ENCODE measurements at regions not wholly inside any gene's neighbourhood (a gene's known extent, or its start where the extent isn't known, plus 50 kb on each side); places are given as distances from the start of the nearest gene placed in this dataset.

DNA sequence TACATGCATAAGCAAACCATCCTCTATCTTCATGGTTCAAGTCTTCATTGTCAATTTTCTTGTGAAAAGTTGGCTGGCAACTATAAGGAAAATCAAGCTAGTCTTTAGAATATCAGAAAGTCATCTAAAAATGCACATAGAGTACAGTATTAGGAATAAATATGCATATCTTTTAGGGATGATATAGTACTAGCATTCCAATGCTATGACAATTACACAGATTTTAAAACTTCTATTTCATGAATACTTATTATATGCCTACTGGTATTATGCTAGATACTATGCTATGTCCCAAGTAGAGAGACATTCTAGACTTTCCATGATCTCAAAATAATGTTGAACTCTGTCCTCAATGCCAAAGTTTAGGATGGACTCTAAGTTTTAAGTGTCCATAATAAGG lies 81.3 kb upstream of the NAALADL2 start:
- Histone ChIP-seq H3K4me3 (ENCODE audit: insufficient read depth, low read depth, low read length) (no peak overlapping the region), H3K36me3 (ENCODE audit: control insufficient read depth, insufficient read depth, low read length) (no peaks in the 10 kb centered on the region), H3K27ac (ENCODE audit: insufficient read depth, low read depth, low read length, poor library complexity, severe bottlenecking) (no peak overlapping the region), H3K9me3 (ENCODE audit: control insufficient read depth, low read length) (no peaks in the 10 kb centered on the region), H3K27me3 (ENCODE audit: control insufficient read depth, insufficient read depth, low read length, poor library complexity, severe bottlenecking) (no peaks in the 10 kb centered on the region), H3K4me1 (ENCODE audit: control insufficient read depth, insufficient read depth, low read length) (no peaks in the 10 kb centered on the region)

DNA sequence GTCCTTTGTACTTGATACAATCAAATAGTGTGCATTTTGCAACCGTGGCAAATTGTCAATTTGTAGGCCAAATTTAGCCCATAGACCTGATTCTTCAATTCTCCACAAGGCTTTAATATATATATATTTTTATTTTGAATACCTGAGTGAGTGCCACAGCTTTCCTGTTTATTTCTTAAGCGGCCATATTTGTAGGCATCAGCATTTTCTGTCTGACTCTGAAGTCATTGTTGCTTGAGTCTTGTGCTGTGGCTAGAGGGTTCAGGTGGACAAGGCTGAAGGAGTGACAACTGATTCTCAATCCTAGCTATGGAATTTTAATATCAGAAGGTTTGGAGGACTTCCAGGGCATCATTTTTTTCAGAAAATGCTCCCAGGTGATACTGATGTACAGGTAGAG lies 75.6 kb upstream of the NAALADL2 start:
- Histone ChIP-seq H3K9me3 (ENCODE audit: control insufficient read depth, low read length) (no peaks in the 10 kb centered on the region), H3K4me3 (ENCODE audit: insufficient read depth, low read depth, low read length) (no peak overlapping the region), H3K27ac (ENCODE audit: insufficient read depth, low read depth, low read length, poor library complexity, severe bottlenecking) (no peak overlapping the region), H3K36me3 (ENCODE audit: control insufficient read depth, insufficient read depth, low read length) (no peaks in the 10 kb centered on the region), H3K4me1 (ENCODE audit: control insufficient read depth, insufficient read depth, low read length) (no peaks in the 10 kb centered on the region), H3K27me3 (ENCODE audit: control insufficient read depth, insufficient read depth, low read length, poor library complexity, severe bottlenecking) (no peaks in the 10 kb centered on the region)
- 88 to 93% methylated on average over 2 of the region's 2 CpGs for WGBS, 2 experiments

DNA sequence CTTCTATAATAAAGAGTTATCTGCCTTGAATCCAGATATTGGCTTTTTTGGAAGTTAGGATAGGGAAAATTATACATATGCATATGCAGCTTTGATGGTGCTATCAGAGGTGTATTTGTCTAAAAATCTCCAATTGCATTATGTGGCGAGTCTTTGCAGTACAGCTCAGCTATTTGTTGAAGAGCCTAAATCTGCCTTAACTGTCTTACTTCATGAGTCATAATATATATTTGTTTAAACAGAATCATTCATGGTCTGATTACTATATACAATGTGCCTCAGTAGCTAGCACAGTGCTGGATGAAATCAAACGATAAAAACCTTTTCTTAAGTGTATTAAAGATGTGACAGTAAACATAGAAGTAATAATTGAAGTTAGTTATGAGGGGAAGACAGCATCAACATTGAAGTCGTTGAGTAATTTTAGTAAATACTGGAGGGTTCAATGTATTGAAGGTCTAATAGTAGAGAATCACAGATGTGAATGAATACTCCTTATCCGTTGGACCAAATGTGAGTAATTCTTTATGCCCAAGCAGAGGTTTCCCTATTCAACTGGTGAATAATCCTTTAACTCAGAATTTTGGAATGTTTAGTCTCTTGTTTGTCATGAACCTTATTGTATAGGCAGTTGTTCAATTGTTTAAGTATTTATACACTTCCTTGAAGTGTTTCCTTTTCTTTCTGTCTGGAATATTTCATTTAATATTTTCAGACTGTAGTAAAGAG lies 74.8 kb upstream of the NAALADL2 start:
- H3K4me1 ChIP-seq (ENCODE audit: control insufficient read depth, insufficient read depth, low read length), result no peaks in the 10 kb centered on the region
- H3K27me3 ChIP-seq (ENCODE audit: control insufficient read depth, insufficient read depth, low read length, poor library complexity, severe bottlenecking), result no peaks in the 10 kb centered on the region
- H3K36me3 ChIP-seq (ENCODE audit: control insufficient read depth, insufficient read depth, low read length), result no peaks in the 10 kb centered on the region
- no peak overlapping the region for H3K27ac ChIP-seq (ENCODE audit: insufficient read depth, low read depth, low read length, poor library complexity, severe bottlenecking)
- 91 to 95% methylated on average over 4 of the region's 4 CpGs for WGBS, 2 experiments
- H3K9me3 ChIP-seq (ENCODE audit: control insufficient read depth, low read length), result no peaks in the 10 kb centered on the region
- no peak overlapping the region for H3K4me3 ChIP-seq (ENCODE audit: insufficient read depth, low read depth, low read length)

DNA sequence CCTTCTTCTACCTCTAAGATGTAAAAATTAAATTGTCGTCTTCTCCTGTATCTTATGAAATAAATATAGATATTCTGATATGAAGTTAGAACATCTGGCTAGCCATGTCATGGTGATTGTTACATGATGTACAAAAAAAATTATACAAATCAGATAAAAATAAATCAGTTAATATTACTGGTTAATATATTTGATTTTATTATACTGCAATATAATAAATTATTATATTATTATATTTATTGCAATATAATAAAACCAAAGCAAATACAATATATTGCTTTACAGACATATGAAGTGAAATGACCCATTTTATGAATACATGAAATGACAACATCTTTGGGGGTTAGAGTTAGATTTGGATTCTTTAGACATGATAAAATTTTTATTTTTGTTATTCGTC lies 72.3 kb upstream of the NAALADL2 start:
- WGBS, 2 experiments, result 100% methylated on average over 1 of the region's 2 CpGs
- Histone ChIP-seq H3K9me3 (ENCODE audit: control insufficient read depth, low read length) (no peaks in the 10 kb centered on the region), H3K36me3 (ENCODE audit: control insufficient read depth, insufficient read depth, low read length) (no peaks in the 10 kb centered on the region), H3K27ac (ENCODE audit: insufficient read depth, low read depth, low read length, poor library complexity, severe bottlenecking) (no peak overlapping the region), H3K4me1 (ENCODE audit: control insufficient read depth, insufficient read depth, low read length) (no peaks in the 10 kb centered on the region), H3K27me3 (ENCODE audit: control insufficient read depth, insufficient read depth, low read length, poor library complexity, severe bottlenecking) (no peaks in the 10 kb centered on the region), H3K4me3 (ENCODE audit: insufficient read depth, low read depth, low read length) (no peak overlapping the region)

DNA sequence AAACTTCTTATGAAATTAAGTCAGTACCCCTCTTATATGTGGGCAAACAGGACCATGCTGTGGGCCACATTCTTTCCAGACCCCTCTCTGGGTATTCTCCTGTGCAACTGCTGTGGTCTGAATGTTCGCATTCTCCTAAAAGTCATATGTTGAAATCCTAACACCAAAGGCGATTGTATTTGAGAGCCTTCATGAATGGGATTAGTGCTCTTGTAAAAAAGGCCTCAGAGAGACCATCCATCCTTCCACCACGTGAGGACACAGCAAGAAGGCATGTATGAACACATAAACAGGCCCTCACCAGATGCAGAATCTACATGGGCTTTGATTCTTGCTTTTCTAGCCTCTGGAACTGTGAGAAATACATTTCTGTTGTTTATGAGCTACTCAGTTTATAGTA lies 68.0 kb upstream of the NAALADL2 start:
- no peak overlapping the region for H3K27ac ChIP-seq (ENCODE audit: insufficient read depth, low read depth, low read length, poor library complexity, severe bottlenecking)
- WGBS, 2 experiments, result 89 to 90% methylated on average over 3 of the region's 3 CpGs
- no peaks in the 10 kb centered on the region for H3K36me3 ChIP-seq (ENCODE audit: control insufficient read depth, insufficient read depth, low read length)
- H3K4me1 ChIP-seq (ENCODE audit: control insufficient read depth, insufficient read depth, low read length), result no peaks in the 10 kb centered on the region
- H3K9me3 ChIP-seq (ENCODE audit: control insufficient read depth, low read length), result no peaks in the 10 kb centered on the region
- no peaks in the 10 kb centered on the region for H3K27me3 ChIP-seq (ENCODE audit: control insufficient read depth, insufficient read depth, low read length, poor library complexity, severe bottlenecking)
- H3K4me3 ChIP-seq (ENCODE audit: insufficient read depth, low read depth, low read length), result no peak overlapping the region

DNA sequence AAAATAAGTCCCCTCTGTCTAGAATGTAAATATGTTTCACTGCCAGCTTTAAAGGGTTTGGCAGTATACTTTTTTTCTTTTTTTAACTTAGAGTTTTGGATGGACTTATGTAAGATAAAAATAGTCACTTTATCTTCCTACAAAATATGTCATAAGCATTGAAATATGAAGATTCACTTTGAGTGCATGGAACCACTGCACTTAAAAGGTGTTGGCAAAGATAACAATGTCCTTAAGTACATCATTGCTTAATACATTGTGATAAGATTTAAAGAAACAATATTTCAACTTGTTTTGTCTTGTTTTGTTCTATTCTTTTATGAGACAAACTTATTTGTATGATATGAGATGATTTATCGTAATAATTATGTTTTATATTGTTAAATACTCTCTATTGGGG lies 66.3 kb upstream of the NAALADL2 start:
- no peaks in the 10 kb centered on the region for H3K9me3 ChIP-seq (ENCODE audit: control insufficient read depth, low read length)
- no peak overlapping the region for H3K4me3 ChIP-seq (ENCODE audit: insufficient read depth, low read depth, low read length)
- H3K27me3 ChIP-seq (ENCODE audit: control insufficient read depth, insufficient read depth, low read length, poor library complexity, severe bottlenecking), result no peaks in the 10 kb centered on the region
- no CpG with 5 or more reads among the region's 1 CpG for WGBS, 2 experiments
- H3K27ac ChIP-seq (ENCODE audit: insufficient read depth, low read depth, low read length, poor library complexity, severe bottlenecking), result no peak overlapping the region
- no peaks in the 10 kb centered on the region for H3K4me1 ChIP-seq (ENCODE audit: control insufficient read depth, insufficient read depth, low read length)
- H3K36me3 ChIP-seq (ENCODE audit: control insufficient read depth, insufficient read depth, low read length), result no peaks in the 10 kb centered on the region
